K562 (cell line): ENCODE measurements at regions not wholly inside any gene's neighbourhood (a gene's known extent, or its start where the extent isn't known, plus 50 kb on each side); places are given as distances from the start of the nearest gene placed in this dataset.

Experiments used
- EP300 ChIP-seq: IDR thresholded peaks from 2 replicates; pipeline ENCODE4 v1.6.1; 2012; ENCODE audit warnings: low read length, improper control_type of control experiment
- MCM7 ChIP-seq, 2 experiments: fragments of 450-650 bp; IDR thresholded peaks; 2 replicates each; pipeline ENCODE4 v1.6.1; 2016 to 2018
- SMAD1 ChIP-seq: fragments of 150-350 bp; IDR thresholded peaks from 2 replicates; pipeline ENCODE4 v1.6.1; 2014; ENCODE audit warnings: low read length, low read depth; ENCODE audit not compliant: partially characterized antibody
- TF ChIP-seq, protein P1 (sequence below): sonication (generic); formaldehyde crosslinking; IDR thresholded peaks from 2 replicates; pipeline ENCODE4 v1.9.0; 2022; ENCODE audit warnings: mild to moderate bottlenecking, missing genetic modification reagents

DNA sequence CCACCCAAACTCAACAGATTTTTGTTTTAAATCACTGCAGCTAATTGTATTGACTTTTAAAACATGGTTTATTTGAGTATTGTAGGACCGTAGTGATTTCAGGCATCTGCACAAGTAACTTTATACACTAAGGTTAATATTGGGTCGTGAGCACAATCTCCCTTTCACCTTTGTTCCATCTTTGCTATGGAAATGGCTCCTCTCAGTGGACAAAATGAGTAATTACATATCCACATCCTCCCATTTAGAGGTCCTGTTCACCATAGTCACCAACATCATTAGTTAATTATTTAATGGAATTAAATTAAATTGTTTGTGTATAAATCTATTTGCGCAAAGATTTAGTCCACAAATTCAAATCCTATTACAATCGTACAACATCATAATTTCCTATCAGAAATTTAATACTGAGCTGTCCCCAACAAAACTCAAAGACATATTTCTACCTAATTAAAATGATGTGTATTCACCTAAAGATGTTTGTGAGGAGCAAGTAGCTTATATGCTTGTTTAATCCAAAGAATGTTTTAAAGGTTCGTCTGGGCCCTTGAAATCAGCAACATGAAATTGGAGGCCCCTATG is 173.0 kb upstream of the DAPK1 start:
- TF ChIP-seq, protein P1, sequence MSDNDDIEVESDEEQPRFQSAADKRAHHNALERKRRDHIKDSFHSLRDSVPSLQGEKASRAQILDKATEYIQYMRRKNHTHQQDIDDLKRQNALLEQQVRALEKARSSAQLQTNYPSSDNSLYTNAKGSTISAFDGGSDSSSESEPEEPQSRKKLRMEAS = no peak
- TF ChIP-seq SMAD1 (no peak), EP300 (no peak), MCM7 (IDR thresholded peaks at IDR 0.05) (no peak)
